ENCODE measurements at regions not wholly inside any gene's neighbourhood (a gene's known extent, or its start where the extent isn't known, plus 50 kb on each side); places are given as distances from the start of the nearest gene placed in this dataset.

GRCh38 chr9:79384091-79384490, 187.7 kb upstream of the TLE4 start:
- H3K4me3 ChIP-seq (ENCODE audit: low read depth, low read length): no peak overlapping the region
- no peak for TF ChIP-seq CTCF (IDR thresholded peaks at IDR 0.05; ENCODE audit: insufficient read depth, low read length)
- no peak for DNase-seq (ENCODE audit: low read depth)

GRCh38 chr9:79384501-79384900, 187.3 kb upstream of the TLE4 start:
- DNase-seq (ENCODE audit: low read depth): no peak
- H3K4me3 ChIP-seq (ENCODE audit: low read depth, low read length): no peak overlapping the region
- no peak for TF ChIP-seq CTCF (IDR thresholded peaks at IDR 0.05; ENCODE audit: insufficient read depth, low read length)

- DNase-seq (ENCODE audit: low read depth): no peak
- no peak for TF ChIP-seq CTCF (IDR thresholded peaks at IDR 0.05; ENCODE audit: insufficient read depth, low read length)
- H3K4me3 ChIP-seq (ENCODE audit: low read depth, low read length): no peak overlapping the region
These were observed 184.5 kb upstream of the TLE4 start for GRCh38 chr9:79387101-79387835.

- H3K4me3 ChIP-seq (ENCODE audit: low read depth, low read length): no peak overlapping the region
- TF ChIP-seq CTCF (IDR thresholded peaks at IDR 0.05; ENCODE audit: insufficient read depth, low read length): no peak
- DNase-seq (ENCODE audit: low read depth): no peak
These were observed 181.6 kb upstream of the TLE4 start for GRCh38 chr9:79390077-79390698.

GRCh38 chr9:79390781-79391770, 180.7 kb upstream of the TLE4 start:
- H3K4me3 ChIP-seq (ENCODE audit: low read depth, low read length): no peak overlapping the region
- no peak for DNase-seq (ENCODE audit: low read depth)
- no peak for TF ChIP-seq CTCF (IDR thresholded peaks at IDR 0.05; ENCODE audit: insufficient read depth, low read length)

- no peak for TF ChIP-seq CTCF (IDR thresholded peaks at IDR 0.05; ENCODE audit: insufficient read depth, low read length)
- no peak overlapping the region for H3K4me3 ChIP-seq (ENCODE audit: low read depth, low read length)
- no peak for DNase-seq (ENCODE audit: low read depth)
These were observed 176.5 kb upstream of the TLE4 start for GRCh38 chr9:79395228-79395627.

All from fibroblast of the aortic adventitia (primary cell).